ENCODE measurements at regions not wholly inside any gene's neighbourhood (a gene's known extent, or its start where the extent isn't known, plus 50 kb on each side); places are given as distances from the start of the nearest gene placed in this dataset.
A peak's percentile ranks its signal among the peaks of the same experiment; 100 is the strongest.

- DNase-seq (ENCODE audit: low spot score) = peak; percentile 70
Observed at GRCh38 chr5:139733698-139734538, 61.7 kb upstream of the PSD2 start.

- DNase-seq (ENCODE audit: low spot score) = no peak
Observed at GRCh38 chr5:139734539-139734916, 61.1 kb upstream of the PSD2 start.

DNA sequence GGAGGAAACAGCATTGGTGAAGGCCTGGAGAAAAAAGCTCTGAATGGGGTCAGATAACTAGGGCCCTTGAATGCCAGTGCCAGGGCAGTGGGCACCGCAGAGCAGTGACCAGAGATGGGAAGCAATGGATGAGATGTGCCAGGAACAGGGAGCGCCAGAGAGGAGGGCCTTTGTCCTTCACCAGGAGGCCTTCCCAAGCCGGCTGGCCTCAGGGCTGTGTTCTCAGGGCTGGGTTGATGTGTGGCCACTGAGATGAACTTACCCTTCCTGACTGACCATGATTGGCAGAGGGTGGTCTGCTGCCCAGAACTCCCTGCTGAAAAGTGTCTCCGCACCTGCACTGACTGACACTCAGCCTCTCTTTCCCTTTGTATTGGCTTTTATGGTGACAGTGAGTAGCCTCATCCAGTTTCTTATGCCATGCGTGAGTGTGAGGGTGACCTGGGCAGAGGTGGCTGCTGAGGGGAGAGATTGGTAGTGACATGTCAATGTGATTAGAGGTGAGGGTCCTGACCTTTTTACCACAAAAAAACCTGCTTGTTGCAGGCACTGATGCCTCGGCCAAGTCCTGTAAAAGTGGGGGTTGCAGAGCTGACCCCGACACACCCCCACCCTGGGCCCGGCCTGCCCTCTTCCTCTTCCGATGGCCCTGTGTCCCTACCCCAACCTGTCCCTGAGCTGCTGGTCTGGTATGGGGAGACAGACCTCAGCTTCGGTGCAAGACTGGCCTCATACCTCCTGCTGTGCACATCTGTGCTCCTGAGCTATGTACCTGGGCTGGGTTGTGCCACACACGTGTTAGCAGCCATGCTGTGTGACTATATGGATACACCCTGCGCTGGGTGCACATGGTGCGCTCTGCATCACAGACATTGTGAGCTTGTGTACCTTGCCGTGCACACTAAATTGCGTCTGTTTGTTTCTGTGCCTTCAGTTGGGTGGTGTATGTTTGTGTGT lies 57.1 kb upstream of the PSD2 start:
- no peak for DNase-seq (ENCODE audit: low spot score)

- DNase-seq (ENCODE audit: low spot score) = no peak
Observed at GRCh38 chr5:139739150-139739974, 56.2 kb upstream of the PSD2 start.

DNA sequence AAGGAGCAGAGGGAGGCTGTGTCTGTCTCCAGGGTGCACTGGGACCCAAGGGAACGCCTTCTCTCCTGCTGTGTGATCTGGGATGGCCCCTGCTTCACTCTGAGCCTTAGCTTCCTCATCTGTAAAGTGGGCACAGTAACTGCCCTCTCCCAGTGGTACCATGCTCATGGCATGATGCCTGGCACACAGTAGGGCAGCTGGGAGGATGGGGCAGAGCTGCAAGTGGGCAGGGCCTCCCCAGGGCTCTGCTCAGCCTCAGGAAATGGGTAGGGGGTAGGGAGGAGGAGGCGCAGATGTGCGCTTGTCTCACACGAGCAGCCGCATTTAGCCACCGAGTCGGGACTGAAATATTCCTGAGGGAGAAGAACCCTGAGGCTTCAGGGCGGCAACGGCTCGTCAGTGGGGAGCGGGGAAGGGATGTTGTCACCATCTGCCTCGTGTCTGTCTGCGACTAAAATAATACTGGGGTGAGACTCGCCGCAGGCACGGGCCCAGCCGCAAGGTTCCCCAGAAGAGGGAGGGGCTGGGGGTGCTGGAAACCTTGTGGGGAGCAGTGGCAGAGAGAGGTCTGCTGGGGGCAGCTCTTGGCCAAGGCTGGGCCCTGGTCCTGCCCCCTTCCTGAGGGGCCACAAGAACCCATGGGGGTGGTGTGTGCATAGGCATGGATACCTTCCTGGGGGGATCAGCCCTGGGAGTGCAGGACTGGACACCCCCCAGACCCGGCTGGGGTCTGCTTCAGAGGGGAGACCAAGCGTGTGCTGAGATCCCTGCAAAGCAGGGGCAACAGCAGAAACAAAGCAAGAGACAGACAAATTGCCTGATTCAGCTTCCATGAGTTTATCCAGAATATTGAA lies 55.2 kb upstream of the PSD2 start:
- DNase-seq (ENCODE audit: low spot score) = no peak

GRCh38 chr5:139740992-139741672 lies 54.5 kb upstream of the PSD2 start:
- no peak for DNase-seq (ENCODE audit: low spot score)

- no peak for DNase-seq (ENCODE audit: low spot score)
Observed at GRCh38 chr5:139741823-139742172, 53.8 kb upstream of the PSD2 start.

- DNase-seq (ENCODE audit: low spot score) = no peak
Observed at GRCh38 chr5:139742173-139742903, 53.3 kb upstream of the PSD2 start.

DNA sequence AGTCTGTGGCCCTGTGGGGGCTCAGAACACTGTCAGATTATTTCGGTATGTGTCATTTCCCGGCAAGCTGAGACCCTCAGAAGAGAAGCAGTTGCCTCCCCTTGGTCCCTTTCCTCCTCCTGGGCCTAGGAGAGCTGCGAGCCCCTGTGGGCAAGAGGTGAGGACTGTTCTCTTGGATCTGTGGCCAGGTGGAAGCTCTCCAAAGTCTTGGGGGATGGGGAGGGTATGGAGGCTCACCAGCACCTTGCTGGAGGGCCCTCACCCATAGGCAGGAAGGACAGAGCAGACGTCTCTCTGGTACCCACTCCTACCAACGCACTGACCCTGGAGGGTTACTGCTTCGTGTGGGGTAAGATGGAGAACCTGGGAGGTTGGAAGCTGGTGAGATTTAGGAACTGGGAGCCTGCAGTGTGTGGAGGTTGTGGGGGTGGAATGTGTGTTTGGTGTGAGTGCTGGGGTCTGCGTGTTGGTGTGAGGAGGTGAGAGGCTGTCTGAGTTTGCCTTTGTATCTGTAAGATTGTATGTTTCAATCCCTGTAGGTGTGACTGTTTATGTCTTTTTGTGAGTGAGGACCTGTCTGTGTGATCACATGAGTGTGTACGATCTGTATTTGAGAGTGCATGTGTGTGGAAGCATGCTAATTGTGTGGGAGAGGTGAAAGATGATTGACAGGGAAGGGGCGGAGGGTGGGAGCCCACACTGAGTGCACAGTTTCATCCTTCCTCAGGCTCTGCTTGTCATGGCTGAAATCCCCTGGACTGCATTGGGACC lies 52.4 kb upstream of the PSD2 start:
- DNase-seq (ENCODE audit: low spot score) = no peak

- no peak for DNase-seq (ENCODE audit: low spot score)
Observed at GRCh38 chr5:139743804-139744203, 51.8 kb upstream of the PSD2 start.

GRCh38 chr5:139744471-139745131 lies 51.0 kb upstream of the PSD2 start:
- no peak for DNase-seq (ENCODE audit: low spot score)

- DNase-seq (ENCODE audit: low spot score) = no peak
Observed at GRCh38 chr5:139745132-139745799, 50.3 kb upstream of the PSD2 start.

DNA sequence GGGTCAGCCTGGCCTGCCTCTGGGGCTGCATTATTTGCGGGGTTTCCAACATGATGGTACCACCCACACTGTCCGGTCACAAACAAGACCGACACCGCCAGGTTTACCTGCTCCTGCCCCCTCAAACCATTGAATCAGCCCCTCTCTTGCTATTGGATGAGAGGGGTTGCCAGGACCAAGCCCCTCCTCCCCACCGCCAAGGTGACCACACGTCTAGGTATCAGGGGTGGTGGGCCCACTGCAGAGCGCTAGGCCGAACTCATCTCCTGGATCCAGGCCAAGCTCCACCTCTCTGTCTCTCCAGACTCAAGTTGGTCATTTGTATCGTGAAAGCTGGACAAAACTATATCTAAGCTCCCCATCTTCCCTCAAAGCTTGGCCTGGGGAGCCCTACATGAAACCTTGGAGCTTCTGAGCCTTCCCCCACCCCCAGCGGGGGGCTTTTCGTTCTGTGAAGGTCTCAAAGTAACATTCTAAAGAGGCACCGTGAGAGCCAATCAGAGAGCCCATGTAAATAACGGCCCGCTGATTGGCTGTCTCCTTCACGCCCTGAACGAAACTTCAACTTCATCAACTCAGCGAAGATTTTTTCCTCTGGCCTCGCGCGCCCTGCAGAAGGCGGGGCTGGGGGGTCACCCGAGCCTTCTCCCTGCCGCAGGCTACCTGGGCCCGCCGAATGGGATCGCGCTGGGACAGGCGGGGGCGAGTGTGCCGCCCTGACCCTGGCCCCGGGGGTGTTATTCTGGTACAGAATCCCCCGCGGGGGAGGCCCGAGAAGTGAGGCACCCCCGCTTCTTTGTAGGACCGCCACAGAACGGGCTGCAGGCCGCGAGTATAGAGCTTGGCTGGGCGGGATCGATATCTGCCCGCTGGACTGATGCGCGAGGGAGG lies 49.6 kb upstream of the PSD2 start:
- peak; percentile 67 for DNase-seq (ENCODE audit: low spot score)

All from mucosa of gallbladder (tissue), 1 donor.